Tibial nerve (tissue), 3 donors: ENCODE measurements at regions not wholly inside any gene's neighbourhood (a gene's known extent, or its start where the extent isn't known, plus 50 kb on each side); places are given as distances from the start of the nearest gene placed in this dataset.

Experiments used
- CTCF ChIP-seq, 5 experiments: fragments of 200-600 bp in 3 of 5; fragments of 450-650 bp in 2 of 5; sonication (generic) in 3 of 5; IDR thresholded peaks; one replicate each; pipeline ENCODE4 v1.5.1; 2016 to 2019; ENCODE audit warnings: antibody characterized with exemption in 5 of 5, mild to moderate bottlenecking in 3 of 5, moderate library complexity in 2 of 5
- POLR2A ChIP-seq, 2 donors: fragments of 450-650 bp; IDR thresholded peaks; one replicate each; pipeline ENCODE4 v1.6.1; 2017; ENCODE audit warnings: antibody characterized with exemption in 2 of 2, mild to moderate bottlenecking in 2 of 2, moderate library complexity in 2 of 2

DNA sequence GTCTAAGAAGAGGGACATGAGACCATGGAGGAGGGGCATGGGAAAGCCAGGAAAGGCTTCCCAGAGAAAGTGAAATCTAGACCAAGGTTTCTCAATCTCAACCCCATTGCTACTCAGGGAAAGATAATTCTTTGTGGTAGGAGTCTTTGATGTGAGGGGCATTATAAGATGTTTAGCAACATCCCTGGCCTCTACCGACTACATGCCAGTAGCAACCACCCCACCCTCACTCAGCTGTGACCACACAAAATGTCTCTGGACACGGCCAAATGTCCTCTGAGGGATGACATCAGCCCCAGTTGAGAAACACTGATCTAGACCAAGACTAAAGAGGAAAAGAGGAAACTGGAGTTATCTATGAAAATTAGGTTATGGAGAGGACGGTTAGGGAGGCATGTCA is 298.5 kb upstream of the KIF2A start:
- TF ChIP-seq CTCF (IDR thresholded peaks at IDR 0.05) (no peak), POLR2A (IDR thresholded peaks at IDR 0.05) (no peak)
